ENCODE measurements at regions not wholly inside any gene's neighbourhood (a gene's known extent, or its start where the extent isn't known, plus 50 kb on each side); places are given as distances from the start of the nearest gene placed in this dataset.

DNA sequence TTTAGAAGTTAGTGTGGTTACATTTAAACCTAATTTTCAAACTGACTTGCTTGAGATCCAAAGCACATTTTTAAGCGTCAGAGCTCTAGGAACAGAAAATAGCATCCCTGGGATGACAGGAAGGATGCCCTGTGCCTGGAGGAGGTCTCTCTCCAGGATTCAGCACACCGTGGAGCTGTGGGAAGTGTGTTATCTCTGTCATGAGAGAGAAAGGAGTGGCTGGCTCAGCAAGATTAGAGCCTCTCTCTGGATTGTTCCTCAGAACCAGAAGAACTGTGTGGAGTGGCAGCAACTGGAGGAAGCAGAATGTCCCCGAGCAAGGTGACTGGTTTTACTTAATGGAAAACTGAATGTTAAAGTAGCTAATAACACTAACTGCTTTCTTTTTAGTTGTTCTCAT lies 233.6 kb upstream of the TGFBR2 start:
- Histone ChIP-seq H2AFZ (ENCODE audit: low read depth, low read length, severe bottlenecking) (no peak overlapping the region), H4K20me1 (ENCODE audit: low read depth, low read length) (no peaks in the 10 kb centered on the region), H3K4me3 (ENCODE audit: insufficient read depth, low read length, poor library complexity, severe bottlenecking) (no peak overlapping the region), H3K9ac (ENCODE audit: low read length) (no peak overlapping the region), H3K4me2 (ENCODE audit: low read depth, low read length, poor library complexity, severe bottlenecking) (no peak overlapping the region), H3K9me3 (ENCODE audit: insufficient read depth, low read length) (no peaks in the 10 kb centered on the region), H3K36me3 (ENCODE audit: low read length) (no peaks in the 10 kb centered on the region), H3K27me3 (ENCODE audit: low read length) (no peaks in the 10 kb centered on the region), H3K9me2 (replicated peaks; ENCODE audit: insufficient read depth, low read length) (no peaks in the 10 kb centered on the region), H3K27ac (ENCODE audit: low read depth, low read length) (no peak overlapping the region), H3K79me2 (ENCODE audit: insufficient read depth, low read length) (no peaks in the 10 kb centered on the region), H3F3A (ENCODE audit: insufficient read depth) (no peaks in the 10 kb centered on the region)
- TF ChIP-seq EZH2phosphoT487 (conservative IDR thresholded peaks at IDR 0.05; ENCODE audit: low read length) = no peak
- TF ChIP-seq, protein P1, sequence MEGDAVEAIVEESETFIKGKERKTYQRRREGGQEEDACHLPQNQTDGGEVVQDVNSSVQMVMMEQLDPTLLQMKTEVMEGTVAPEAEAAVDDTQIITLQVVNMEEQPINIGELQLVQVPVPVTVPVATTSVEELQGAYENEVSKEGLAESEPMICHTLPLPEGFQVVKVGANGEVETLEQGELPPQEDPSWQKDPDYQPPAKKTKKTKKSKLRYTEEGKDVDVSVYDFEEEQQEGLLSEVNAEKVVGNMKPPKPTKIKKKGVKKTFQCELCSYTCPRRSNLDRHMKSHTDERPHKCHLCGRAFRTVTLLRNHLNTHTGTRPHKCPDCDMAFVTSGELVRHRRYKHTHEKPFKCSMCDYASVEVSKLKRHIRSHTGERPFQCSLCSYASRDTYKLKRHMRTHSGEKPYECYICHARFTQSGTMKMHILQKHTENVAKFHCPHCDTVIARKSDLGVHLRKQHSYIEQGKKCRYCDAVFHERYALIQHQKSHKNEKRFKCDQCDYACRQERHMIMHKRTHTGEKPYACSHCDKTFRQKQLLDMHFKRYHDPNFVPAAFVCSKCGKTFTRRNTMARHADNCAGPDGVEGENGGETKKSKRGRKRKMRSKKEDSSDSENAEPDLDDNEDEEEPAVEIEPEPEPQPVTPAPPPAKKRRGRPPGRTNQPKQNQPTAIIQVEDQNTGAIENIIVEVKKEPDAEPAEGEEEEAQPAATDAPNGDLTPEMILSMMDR (IDR thresholded peaks at IDR 0.05; ENCODE audit: insufficient read depth, low read length, poor library complexity, severe bottlenecking) = no peak

DNA sequence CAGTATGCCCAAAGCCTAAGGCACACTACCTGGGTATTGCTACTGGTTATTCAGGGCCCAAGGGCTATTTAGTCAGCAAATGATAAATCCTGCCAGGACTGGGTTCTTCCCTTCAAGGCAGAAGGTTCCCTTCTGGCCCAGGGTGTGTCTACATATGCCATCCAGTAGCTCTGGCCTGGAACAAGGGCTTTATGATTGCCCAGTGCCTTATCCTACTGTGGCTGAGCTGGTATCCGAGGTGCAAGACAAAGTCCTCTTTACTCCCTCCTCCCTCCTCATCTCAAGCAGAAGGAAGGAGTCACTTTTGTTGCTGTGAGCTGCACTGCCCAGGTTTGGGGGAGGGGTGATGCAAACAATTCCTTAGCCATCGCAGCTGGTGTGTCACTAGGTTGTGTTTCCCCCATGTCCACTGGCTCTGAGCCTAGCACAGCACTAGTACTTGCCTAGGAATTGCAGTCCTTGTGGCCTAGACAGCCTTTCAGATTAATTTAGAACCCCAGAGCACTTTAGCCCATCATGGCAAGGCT lies 221.8 kb upstream of the TGFBR2 start:
- Histone ChIP-seq H3K9me2 (replicated peaks; ENCODE audit: insufficient read depth, low read length) (no peaks in the 10 kb centered on the region), H4K20me1 (ENCODE audit: low read depth, low read length) (no peaks in the 10 kb centered on the region), H3F3A (ENCODE audit: insufficient read depth) (no peaks in the 10 kb centered on the region), H3K27ac (ENCODE audit: low read depth, low read length) (no peak overlapping the region), H3K79me2 (ENCODE audit: insufficient read depth, low read length) (no peaks in the 10 kb centered on the region), H2AFZ (ENCODE audit: low read depth, low read length, severe bottlenecking) (no peak overlapping the region), H3K9me3 (ENCODE audit: insufficient read depth, low read length) (no peaks in the 10 kb centered on the region), H3K27me3 (ENCODE audit: low read length) (no peaks in the 10 kb centered on the region), H3K4me3 (ENCODE audit: insufficient read depth, low read length, poor library complexity, severe bottlenecking) (no peak overlapping the region), H3K9ac (ENCODE audit: low read length) (no peak overlapping the region), H3K36me3 (ENCODE audit: low read length) (no peaks in the 10 kb centered on the region), H3K4me2 (ENCODE audit: low read depth, low read length, poor library complexity, severe bottlenecking) (no peak overlapping the region)
- TF ChIP-seq, protein P1 (IDR thresholded peaks at IDR 0.05; ENCODE audit: insufficient read depth, low read length, poor library complexity, severe bottlenecking) = no peak
- TF ChIP-seq EZH2phosphoT487 (conservative IDR thresholded peaks at IDR 0.05; ENCODE audit: low read length) = no peak

DNA sequence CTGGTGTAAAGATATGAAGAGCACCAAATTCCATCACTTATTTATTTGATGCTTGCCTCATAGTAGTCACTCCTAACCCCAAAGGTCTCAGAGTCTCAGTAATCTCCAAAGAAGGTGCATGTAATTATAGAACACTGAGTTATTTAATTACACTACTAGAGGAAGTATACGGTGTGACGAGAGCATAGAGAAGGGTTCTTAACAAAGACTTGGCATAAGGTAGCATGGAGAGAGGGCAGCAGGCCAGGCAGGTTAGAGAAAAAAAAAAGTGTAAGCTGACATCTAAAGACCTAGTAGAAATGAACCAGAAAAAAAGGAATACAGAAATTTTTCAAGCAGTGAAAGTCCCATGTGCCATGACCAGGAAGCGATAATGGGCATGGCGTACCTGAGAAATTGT lies 213.3 kb upstream of the TGFBR2 start:
- no peak overlapping the region for H3K9ac ChIP-seq (ENCODE audit: low read length)
- H3K27ac ChIP-seq (ENCODE audit: low read depth, low read length) = no peak overlapping the region
- no peak overlapping the region for H3K4me2 ChIP-seq (ENCODE audit: low read depth, low read length, poor library complexity, severe bottlenecking)
- H4K20me1 ChIP-seq (ENCODE audit: low read depth, low read length) = no peaks in the 10 kb centered on the region
- H3F3A ChIP-seq (ENCODE audit: insufficient read depth) = no peaks in the 10 kb centered on the region
- no peaks in the 10 kb centered on the region for H3K79me2 ChIP-seq (ENCODE audit: insufficient read depth, low read length)
- H2AFZ ChIP-seq (ENCODE audit: low read depth, low read length, severe bottlenecking) = no peak overlapping the region
- no peaks in the 10 kb centered on the region for H3K9me3 ChIP-seq (ENCODE audit: insufficient read depth, low read length)
- no peaks in the 10 kb centered on the region for H3K27me3 ChIP-seq (ENCODE audit: low read length)
- no peak overlapping the region for H3K4me3 ChIP-seq (ENCODE audit: insufficient read depth, low read length, poor library complexity, severe bottlenecking)
- no peaks in the 10 kb centered on the region for H3K36me3 ChIP-seq (ENCODE audit: low read length)
- TF ChIP-seq, protein P1 (IDR thresholded peaks at IDR 0.05; ENCODE audit: insufficient read depth, low read length, poor library complexity, severe bottlenecking) = no peak
- TF ChIP-seq EZH2phosphoT487 (conservative IDR thresholded peaks at IDR 0.05; ENCODE audit: low read length) = no peak
- no peaks in the 10 kb centered on the region for H3K9me2 ChIP-seq (replicated peaks; ENCODE audit: insufficient read depth, low read length)

Measured in SU-DHL-6 (cell line).